GM19238 (cell line): ENCODE measurements at regions not wholly inside any gene's neighbourhood (a gene's known extent, or its start where the extent isn't known, plus 50 kb on each side); places are given as distances from the start of the nearest gene placed in this dataset.

ENCODE experiments used
- DNase-seq: peaks from one replicate; pipeline ENCODE4 v3.0.0; 2011; ENCODE audit warnings: low spot score; ENCODE audit not compliant: insufficient read length

DNA sequence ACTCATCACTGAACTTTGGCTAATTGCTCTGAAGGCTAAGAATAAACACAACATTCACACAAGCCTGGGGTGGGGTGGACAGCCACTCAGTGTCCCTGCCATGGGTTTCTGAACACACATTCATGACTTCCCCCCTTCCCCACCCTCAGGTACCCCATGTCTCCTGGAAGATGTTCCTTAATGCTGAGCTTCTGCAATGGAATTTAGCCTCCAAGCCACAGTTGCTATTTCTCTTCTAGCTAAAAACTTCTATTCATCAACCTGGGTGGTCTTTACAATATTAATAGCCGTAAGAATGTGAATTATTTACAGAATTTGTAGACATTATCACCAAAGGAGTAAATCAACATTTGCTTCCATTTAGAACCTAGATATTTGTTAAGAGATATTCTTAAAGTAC lies 175.1 kb downstream of the ACKR3 start:
- DNase-seq, result no peak

DNA sequence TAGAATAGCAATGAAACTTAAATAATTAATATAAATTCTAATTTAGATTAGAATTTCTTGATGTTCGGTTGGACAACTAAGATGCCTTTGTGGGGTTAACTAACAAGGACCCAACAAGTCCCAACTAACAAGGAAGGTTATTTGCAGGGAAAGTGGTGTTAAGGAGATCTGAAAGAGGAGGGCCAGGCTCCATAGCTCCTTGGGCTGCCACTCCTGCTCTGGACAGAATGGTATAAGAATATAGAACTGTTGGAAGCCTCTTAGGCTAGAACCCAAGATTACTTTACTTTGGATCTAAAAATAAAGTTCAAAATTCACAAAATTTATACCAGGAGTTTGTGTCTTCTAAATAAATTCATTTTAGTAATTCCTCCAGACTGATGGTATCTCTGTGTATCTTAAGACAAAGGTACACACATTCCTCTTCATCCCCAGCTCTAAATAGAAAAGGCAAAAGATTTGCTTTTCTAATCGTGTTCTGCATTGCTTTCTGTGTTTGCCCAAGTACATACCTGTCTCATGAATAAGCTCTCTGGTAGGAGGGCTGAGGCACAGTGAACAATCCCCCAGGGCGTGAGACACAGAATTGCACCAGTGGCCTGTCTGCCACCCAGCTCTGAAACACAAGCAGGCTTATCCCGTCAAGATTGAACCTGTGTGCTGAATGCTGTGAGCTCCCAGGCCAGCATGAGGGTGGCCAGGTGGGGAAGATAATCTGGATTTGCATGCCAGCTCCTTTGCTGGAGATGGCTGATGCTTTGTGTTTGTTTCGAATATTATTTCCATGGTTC lies 176.0 kb downstream of the ACKR3 start:
- no peak for DNase-seq

DNA sequence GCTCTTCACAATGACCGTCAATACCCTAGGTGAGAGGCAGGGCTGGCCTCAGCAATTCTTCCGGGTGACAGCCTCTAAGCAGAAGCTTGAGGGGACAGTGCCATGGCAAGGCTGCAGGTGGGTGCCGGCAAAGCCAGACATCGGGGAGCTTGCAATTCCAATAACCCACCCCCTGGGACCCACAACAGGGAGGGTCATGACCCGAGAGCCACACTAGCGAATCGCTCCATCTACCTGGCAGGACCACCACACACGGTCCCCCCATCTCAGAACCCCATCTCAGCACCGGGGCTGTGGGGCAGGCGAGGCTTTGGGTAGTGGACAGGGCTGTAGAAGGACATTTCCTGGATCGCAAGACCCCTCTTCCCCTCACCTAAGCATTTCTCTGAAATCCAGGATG lies 177.2 kb downstream of the ACKR3 start:
- no peak for DNase-seq

DNA sequence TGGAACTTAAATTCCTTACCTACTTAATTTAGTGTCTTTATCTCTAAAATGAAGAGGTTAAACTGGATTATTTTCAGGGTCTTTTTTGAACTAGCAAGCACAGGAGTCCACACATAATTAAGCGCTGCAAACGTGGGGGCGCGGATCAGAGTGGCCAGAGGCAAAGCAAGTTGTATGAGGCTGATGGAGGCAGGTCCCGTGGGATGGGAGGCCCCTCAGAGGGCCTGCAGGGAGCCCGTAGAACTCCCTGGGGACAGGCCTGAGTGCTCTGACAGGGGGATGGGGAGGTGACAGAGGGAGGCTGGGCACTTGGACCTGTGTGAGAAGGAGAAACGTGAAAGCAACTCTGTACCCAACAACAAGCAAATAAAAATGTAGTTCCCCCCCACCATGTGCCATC lies 177.8 kb downstream of the ACKR3 start:
- no peak for DNase-seq

DNA sequence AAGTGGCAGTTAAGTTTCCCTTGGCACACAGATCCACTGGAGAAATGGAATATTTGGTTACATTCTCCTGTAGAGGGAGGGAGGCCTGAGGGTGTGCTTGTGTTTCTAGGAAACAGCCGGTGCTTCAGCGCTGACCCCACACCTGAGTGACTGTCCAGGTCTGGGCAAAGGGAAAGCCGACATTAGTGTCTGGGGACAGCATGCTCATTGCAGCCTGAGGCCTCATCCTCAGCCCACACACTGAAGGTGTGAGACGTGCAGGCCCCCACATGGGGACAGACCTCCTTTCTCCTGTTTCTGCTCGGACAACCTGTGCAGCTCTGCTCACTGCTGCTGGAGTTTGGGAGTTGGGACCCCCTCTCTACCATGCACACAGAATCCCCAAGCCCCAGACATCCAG lies 178.3 kb downstream of the ACKR3 start:
- DNase-seq, result no peak

DNA sequence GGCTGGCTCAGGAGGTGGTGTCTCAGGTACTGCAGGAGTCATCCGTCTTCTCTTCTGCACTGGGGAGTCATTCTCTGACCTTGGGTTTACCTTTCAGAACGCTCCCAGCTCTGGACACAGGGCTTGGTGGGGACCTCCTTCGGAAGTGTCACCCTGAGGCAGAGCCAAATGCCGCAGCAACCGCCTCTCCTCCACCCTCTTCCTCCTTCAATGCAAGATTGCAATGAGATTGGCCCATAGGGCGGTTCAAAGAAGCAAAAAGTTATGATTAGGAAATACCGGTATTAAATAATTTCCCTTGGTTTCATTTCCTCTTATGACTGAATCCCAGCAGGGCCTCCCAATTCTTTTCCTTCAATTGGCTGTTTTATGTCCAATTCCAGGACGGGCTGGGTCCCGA lies 178.8 kb downstream of the ACKR3 start:
- no peak for DNase-seq

DNA sequence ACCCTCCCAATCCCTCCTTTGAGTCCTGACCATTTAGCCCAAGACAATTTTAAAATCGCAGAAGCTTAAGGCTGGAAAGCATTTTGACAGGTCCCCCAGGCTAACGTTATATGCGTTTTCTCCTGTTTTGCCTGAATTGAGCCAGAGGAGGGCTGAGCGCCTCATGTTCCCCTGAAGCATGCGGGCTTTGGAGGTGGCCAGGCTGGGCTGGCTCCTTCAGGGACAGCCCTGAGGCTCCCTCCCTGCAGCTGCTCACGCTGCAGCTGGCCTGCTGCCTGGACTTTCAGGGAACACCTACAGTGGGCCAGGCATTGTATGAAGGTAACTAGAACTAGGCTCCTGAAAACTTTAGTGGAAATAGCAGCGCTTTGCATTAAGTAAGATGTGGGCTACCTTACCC lies 179.2 kb downstream of the ACKR3 start:
- DNase-seq, result no peak

DNA sequence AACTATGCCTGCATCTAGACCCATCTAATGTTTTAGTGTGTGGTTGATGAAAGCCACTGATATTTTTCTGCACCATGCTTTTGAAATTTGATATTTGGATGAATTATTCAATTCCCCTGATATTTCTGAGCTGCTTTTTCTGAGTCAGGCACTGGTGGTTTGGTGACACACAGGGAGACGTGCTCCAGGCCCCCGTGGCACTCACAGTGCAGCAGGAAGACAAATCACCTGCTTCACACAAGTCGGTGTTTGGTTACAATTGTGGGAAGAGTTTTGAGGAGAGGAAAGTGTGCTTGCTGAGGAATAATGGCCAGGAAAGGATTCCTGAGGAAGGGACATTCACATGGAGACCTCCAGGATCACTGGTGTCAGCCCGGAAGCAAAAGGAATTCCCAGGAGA lies 179.7 kb downstream of the ACKR3 start:
- no peak for DNase-seq

DNA sequence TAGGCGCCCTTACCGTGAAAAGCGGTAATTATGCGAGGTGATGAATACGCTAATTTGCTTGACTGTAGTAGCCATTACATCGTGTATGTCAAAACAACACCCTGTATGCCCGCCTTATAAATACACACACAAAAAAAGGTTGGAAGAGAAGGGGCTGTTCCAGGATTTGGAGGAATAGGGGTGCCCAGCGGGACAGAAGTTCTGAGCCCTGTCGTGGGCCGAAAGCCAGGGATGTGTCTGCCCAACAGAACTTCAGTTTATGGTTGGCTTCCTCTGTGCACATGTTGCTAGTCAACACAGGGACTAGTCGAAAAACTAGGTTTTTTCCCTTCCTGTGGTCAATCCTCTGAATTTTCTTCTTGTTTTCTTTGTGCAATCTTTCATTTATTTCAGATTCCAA lies 182.5 kb downstream of the ACKR3 start:
- no peak for DNase-seq

DNA sequence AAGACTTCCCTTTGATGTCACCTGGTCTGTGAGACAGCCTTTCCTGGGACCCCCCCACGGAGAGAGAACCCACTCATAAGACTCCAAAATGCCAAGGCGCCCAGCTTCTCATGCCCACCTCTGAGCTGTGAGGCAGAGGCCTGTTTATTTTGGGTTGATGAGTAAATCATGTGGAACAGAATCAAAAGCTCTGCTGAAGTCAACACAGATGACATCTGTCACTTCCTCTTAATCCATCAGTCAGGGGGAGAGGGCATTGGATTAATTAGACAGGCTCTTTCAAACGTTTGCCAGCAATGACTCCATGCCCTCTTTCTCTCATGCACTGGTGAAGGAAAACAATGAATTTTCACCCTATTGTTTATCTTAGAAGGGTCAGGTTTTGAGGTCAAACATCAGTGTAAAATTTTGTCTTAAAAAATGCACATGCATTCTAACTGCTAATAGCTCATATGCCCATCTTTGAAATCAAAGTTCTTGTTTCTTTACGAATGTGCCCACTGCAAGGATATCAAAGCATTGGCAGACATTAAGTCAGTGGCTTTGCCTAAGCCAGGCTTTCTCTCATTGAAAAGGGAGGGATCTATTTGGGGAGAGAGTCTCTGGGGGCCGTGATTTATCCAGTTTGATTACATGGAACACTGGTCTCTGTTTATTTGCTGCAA lies 184.1 kb downstream of the ACKR3 start:
- no peak for DNase-seq

DNA sequence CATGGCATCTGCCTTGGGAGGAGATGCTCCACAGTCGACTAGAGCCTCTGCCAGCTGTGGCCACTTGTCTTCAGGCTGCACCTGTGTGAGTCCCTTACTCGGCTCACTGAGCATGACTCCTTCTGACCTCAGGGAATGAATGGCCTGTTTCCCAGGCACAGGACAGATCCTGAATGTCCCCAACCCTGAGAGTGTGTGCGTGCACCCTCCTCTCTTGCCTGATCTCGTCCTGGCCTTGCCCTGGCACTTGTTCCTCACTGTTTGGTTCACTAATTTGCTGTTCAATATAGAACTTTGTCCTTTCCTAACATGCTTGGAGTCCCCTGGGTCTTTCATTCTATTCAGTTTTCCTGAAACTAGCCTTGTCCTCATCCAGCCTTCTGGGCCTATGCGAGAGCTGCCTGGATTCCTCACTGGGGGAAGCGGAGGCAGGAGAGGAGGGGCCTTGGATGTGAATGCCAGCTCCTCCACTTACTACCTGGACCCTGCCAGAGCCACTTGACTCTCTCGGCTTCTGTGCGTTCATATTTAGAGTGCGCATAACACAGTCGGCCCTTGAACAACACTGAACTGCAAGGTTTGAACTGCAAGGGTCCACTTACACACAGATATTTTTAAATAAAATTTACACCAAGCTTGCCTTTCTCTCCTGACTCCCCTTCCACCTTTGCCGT lies 184.8 kb downstream of the ACKR3 start:
- DNase-seq, result no peak

DNA sequence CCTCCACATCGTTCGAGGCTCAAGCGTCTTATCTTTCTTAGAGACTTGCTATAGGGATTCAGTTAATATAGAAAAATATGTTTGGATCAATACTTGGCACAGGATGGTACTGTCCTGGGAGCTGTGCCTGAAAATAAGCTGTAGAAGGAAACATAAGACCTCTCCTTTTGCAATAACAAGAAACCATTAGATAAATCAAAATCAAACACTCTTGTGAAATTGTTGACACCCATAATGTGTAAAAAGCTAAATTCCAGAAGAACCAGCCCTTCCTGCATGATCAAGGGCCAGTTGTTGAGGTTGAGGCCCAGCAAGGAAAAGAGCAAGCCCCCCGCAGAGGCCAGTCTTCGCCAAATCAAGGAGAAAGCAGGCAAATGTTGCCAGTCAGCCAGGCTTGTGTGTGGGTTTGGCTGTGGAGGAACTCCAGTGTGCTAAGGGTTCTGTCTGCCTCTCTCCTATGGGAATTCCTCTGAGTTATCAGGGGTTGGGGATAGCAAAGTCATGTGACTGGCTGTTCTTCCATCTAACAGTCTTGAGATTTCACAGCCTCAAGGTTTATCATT lies 185.7 kb downstream of the ACKR3 start:
- no peak for DNase-seq

DNA sequence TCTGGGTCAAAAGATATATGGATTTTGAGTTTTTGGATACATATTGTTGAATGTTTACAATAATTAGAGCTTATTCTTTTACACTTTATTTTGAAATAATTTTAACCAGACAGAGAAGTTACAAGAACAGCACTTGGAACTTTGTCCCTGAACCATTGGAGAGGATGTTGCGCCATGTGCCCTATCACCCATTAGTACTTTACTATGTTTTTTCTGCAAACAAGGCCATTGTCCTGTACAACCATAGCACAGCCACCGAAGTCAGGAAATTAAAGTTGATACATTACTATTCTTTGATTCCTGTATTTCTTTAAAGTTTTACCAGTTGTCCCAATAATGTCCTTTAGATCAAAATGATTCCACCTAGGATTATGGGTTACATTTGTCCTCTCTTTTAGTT lies 188.8 kb downstream of the ACKR3 start:
- no peak for DNase-seq

DNA sequence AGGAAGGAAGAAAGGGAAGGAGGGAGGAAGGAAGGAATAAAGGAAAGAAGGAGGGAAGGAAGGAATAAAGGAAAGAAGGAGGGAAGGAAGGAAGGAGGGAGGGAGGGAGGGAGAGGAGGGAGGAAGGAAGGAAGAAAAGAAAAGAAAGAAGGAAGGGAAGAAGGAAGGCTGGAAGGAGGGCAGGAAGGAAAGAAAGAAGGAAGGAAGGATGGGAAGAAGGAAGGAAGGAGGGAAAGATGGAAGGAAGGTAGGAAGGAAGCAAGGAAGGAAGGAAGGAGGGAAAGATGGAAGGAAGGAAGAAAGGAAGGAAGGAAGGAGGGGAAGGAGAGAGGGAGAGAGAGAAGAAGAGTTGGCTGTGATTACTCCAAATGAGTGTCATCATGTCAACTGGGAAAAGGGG lies 190.6 kb downstream of the ACKR3 start:
- no peak for DNase-seq

DNA sequence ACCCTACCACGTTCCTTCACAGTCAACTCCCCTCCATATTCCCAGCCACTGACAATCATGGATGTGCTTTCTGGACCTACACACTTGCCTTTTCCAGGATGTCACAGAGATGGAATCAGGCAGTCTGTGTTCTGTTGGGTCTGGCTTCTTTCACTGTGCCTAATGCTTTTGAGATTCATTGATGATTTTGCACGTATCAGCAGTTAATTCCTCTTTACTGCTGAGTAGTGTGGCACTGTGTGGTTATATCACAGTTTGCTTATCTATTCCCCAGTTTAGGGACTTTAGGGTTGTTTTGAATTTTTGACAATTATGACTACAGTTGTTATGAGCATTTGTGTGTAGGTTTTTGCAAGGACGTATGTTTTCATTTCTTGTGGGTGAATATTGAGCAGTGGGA lies 191.7 kb downstream of the ACKR3 start:
- no peak for DNase-seq

DNA sequence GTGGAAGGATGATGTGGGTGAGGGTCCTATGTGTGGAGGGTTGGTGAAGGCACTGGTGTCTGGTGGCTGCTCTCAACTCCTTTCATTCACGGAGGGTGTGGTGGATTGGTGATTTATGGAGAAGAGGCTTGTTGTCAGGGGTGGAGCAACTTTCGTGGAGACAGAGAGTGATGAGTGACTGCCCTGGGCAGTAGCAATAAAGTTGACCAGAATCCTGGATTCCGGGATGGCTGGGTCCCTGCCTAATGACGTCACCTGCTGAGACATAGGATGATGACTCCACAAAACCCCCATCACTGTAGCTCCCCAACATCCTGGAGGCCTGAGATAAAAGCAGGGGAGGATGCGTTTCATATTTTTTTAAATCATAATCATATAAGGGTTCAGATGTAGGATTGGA lies 193.0 kb downstream of the ACKR3 start:
- no peak for DNase-seq

DNA sequence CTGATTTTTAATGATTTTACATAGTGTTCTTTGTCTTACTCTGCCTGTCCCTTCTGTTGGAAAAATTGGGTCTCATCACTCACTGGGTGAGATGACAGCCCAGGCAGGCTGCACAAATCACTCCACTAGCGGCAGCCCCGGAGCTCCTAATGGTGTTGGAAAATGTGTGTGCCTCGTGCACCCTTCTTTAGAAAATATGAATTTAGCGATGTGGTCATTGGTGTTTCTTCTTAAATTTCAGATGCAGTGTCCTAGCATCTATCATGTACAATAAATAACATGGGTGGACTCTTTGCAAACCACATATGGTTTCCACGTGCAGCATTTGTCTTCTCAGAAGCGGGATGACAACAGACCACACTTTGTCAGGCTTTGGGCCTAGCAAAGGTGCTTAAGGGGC lies 194.2 kb downstream of the ACKR3 start:
- no peak for DNase-seq

DNA sequence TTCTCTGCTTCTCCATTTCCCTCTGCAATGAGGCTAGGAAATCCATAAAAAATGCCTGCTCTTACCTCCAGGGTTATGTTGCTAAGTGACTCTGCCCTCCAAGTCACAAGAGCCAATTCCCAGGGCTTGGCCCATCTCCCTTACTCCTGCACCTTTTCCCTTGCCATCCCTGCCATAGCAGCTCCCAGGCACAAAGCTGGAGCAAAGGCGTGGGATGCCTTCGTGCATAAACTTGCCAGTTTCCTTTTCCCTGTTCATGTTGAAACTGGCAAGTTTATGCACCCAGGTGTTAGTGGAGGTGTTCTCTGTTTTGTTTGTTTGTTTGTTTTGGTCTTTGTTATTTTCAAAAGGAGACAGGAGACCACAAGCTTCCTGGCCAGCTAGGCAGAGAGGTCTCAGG lies 195.1 kb downstream of the ACKR3 start:
- no peak for DNase-seq

DNA sequence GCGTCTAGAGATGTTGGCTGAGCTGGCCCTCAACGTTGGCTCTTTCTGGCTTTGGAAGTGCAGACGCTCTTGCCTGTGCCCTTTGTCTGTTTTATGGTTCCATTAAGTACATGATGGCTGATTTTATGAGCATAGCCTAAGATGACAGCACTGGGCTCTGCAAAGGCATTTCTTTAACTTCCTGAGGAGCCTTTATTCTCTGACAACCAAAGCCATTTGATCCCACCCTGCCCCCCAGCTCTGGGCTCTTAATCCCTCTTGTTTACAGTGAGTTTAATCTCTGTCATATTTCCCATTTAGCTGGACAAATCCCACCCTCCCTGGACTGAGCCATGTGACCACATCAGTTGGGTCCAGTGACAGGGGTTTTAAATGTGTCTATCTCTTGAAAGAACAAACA lies 195.9 kb downstream of the ACKR3 start:
- no peak for DNase-seq

DNA sequence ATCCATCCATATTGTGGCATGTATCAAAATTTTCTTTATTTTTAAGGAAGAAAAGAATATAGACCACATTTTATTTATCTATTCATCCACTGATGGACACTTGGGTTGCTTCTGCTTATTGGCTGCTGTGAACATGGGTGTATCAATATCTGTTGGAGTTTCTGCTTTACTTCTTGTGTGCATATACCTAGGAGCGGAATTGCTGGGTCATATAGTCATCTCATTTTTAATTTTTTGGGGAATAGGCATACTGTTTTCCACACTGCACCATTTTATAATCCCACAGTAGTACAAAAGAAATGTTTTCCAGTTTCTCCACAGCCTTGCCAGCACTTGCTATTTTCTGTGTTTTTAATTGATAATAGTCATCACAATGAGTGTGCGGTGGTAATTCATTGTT lies 197.2 kb downstream of the ACKR3 start:
- DNase-seq, result no peak

DNA sequence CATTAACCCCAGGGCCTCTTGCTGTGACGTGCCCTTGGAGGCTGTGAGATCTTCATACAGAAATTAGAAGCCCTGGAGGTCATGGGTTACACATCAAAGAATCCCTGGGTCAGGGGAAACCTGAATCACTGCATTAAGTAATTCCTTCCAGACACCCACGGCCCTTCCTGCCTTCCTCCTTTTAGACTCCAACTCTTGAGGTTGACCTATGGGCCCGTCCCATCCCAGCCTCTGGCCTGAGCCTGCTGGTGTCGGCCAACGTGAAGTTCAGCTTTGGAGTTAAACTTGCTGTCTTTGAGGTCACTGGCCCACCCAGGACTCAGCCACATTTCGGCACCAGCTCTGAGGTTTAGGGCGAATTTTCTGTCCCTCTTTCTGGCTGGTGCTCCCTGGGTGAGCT lies 198.3 kb downstream of the ACKR3 start:
- DNase-seq, result no peak

DNA sequence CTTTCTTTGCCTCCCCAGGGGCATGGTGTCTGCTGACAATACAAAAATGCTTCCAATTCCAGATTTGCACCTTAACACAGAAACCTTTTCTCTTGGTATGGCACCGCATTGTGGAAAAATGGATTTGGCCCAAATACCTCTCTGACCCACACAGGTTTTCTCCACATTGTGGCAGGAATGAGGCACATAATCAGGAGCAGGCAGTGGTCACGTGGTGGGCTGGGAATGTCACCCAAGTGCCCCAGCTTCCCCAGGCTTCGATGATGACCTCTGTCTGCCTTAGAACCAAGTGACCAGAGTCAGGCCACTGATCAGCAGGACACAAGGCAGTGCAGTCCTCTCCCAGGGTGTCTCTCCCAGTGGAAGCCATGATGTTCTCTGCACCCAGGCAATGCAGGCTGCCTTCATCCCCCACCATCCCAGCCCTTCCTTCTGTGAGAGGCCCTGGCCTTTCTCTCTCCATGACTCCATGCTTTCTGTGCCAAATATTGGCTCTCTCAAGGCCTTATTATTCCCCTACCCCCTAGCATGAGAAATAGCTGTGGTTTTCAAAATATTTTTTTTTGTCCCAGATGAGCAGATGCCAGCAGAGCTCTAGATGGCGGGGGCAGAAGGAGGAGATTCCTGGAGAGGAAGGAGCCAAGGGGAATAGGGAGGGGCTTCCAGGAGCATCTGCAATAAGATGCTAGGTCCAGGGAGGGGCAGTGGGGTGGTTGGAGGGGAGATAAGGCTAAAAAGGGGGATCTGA lies 198.9 kb downstream of the ACKR3 start:
- DNase-seq, result no peak
